Thyroid gland (tissue), 4 donors: ENCODE measurements at regions not wholly inside any gene's neighbourhood (a gene's known extent, or its start where the extent isn't known, plus 50 kb on each side); places are given as distances from the start of the nearest gene placed in this dataset.

ENCODE experiments used
- DNase-seq, 2 donors: peaks; one replicate each; pipeline ENCODE4 v3.0.0-alpha.2; 2019
- H3K27ac ChIP-seq, 3 donors: fragments of 200-600 bp; sonication (generic); 1 replicate in 2 of 3; 2 replicates in 1 of 3; pipeline ENCODE4 v1.5.1; 2016 to 2019; ENCODE audit warnings: mild to moderate bottlenecking in 1 of 3, moderate library complexity in 1 of 3
- H3K27me3 ChIP-seq: fragments of 200-600 bp; sonication (generic); one replicate; pipeline ENCODE4 v1.5.1; 2019
- H3K36me3 ChIP-seq, 2 donors: fragments of 200-600 bp; sonication (generic); one replicate each; pipeline ENCODE4 v1.5.1; 2016 to 2019
- H3K4me1 ChIP-seq, 2 donors: fragments of 200-600 bp; sonication (generic); one replicate each; pipeline ENCODE4 v1.5.1; 2017 to 2019
- H3K4me3 ChIP-seq, 3 donors: fragments of 200-600 bp; sonication (generic); replicated peaks in 1 of 3; 1 replicate in 2 of 3; 2 replicates in 1 of 3; pipeline ENCODE4 v1.5.1; 2016; ENCODE audit warnings: mild to moderate bottlenecking in 1 of 3
- H3K9me3 ChIP-seq: fragments of 200-600 bp; sonication (generic); one replicate; pipeline ENCODE4 v1.5.1; 2017
- CTCF ChIP-seq, 6 experiments: fragments of 200-600 bp in 3 of 6; fragments of 450-650 bp in 3 of 6; sonication (generic) in 3 of 6; IDR thresholded peaks; one replicate each; pipeline ENCODE4 v1.5.1; 2016 to 2019; ENCODE audit warnings: antibody characterized with exemption in 6 of 6, mild to moderate bottlenecking in 2 of 6, inconsistent platforms in 1 of 6, moderate library complexity in 1 of 6
- POLR2A ChIP-seq, 2 donors: fragments of 450-650 bp; IDR thresholded peaks; one replicate each; pipeline ENCODE4 v1.6.1; 2017; ENCODE audit warnings: antibody characterized with exemption in 2 of 2, mild to moderate bottlenecking in 2 of 2, moderate library complexity in 1 of 2
- WGBS, 2 donors: methylation state at CpG; one replicate each; pipeline ENCODE4 v1.1.5; 2017; 5-methylcytosine and 5-hydroxymethylcytosine counted together
- intact Hi-C: fragments of 100-400 bp; cut with DNase I; formaldehyde crosslinking; loops from one replicate; pipeline ENCODE4 v1.15.1; 2023

GRCh38 chr5:40306869-40307487, 372.7 kb upstream of the PTGER4 start:
- intact Hi-C loops, result no loop called here
- TF ChIP-seq POLR2A (IDR thresholded peaks at IDR 0.05) (no peak), CTCF (IDR thresholded peaks at IDR 0.05) (no peak)
- WGBS, 2 donors, result 84 to 87% methylated on average over 2 of the region's 2 CpGs

GRCh38 chr5:40292006-40292405, 387.7 kb upstream of the PTGER4 start:
- H3K27ac ChIP-seq, result no peak overlapping the region
- no peak for DNase-seq
- H3K27me3 ChIP-seq, result no peaks in the 10 kb centered on the region
- no peak for TF ChIP-seq CTCF (IDR thresholded peaks at IDR 0.05)
- no peak for TF ChIP-seq POLR2A (IDR thresholded peaks at IDR 0.05)
- intact Hi-C loops, result no loop called here
- WGBS, 2 donors, result 85 to 92% methylated on average over 3 of the region's 3 CpGs
- no peak overlapping the region for H3K4me3 ChIP-seq
- H3K36me3 ChIP-seq, result no peaks in the 10 kb centered on the region
- H3K9me3 ChIP-seq, result no peaks in the 10 kb centered on the region
- no peaks in the 10 kb centered on the region for H3K4me1 ChIP-seq

More at GRCh38 chr5:40306869-40307487, 372.7 kb upstream of the PTGER4 start:
- Histone ChIP-seq H3K27ac (no peak overlapping the region), H3K4me3 (no peak overlapping the region), H3K9me3 (no peaks in the 10 kb centered on the region), H3K4me1 (no peaks in the 10 kb centered on the region), H3K36me3 (no peaks in the 10 kb centered on the region), H3K27me3 (no peaks in the 10 kb centered on the region)
- DNase-seq, result no peak

- Histone ChIP-seq H3K27ac (no peak overlapping the region), H3K36me3 (no peaks in the 10 kb centered on the region), H3K9me3 (no peaks in the 10 kb centered on the region), H3K4me3 (no peak overlapping the region), H3K4me1 (no peaks in the 10 kb centered on the region), H3K27me3 (no peaks in the 10 kb centered on the region)
- intact Hi-C loops, result no loop called here
- TF ChIP-seq CTCF (IDR thresholded peaks at IDR 0.05) (no peak), POLR2A (IDR thresholded peaks at IDR 0.05) (no peak)
- no peak for DNase-seq
- WGBS, 2 donors, result 87 to 90% methylated on average over 2 of the region's 2 CpGs
Measured at GRCh38 chr5:40291338-40291737, 388.4 kb upstream of the PTGER4 start.

GRCh38 chr5:40288800-40289485, 390.8 kb upstream of the PTGER4 start:
- Histone ChIP-seq H3K36me3 (no peaks in the 10 kb centered on the region), H3K4me3 (no peak overlapping the region), H3K9me3 (no peaks in the 10 kb centered on the region), H3K4me1 (no peaks in the 10 kb centered on the region), H3K27me3 (no peaks in the 10 kb centered on the region), H3K27ac (no peak overlapping the region)
- WGBS, 2 donors, result 90 to 92% methylated on average over 4 of the region's 4 CpGs
- intact Hi-C loops, result no loop called here
- DNase-seq, result no peak
- TF ChIP-seq CTCF (IDR thresholded peaks at IDR 0.05), result peak in 1 of 6 experiments; percentile 10
- no peak for TF ChIP-seq POLR2A (IDR thresholded peaks at IDR 0.05)

GRCh38 chr5:40284863-40285262, 394.9 kb upstream of the PTGER4 start:
- TF ChIP-seq POLR2A (IDR thresholded peaks at IDR 0.05) (no peak), CTCF (IDR thresholded peaks at IDR 0.05) (no peak)
- intact Hi-C loops, result no loop called here
- no peak overlapping the region for H3K4me3 ChIP-seq
- 68 to 75% methylated on average over 3 of the region's 3 CpGs for whole genome bisulfite sequencing, 2 donors
- no peaks in the 10 kb centered on the region for H3K9me3 ChIP-seq
- no peak for DNase-seq
- no peaks in the 10 kb centered on the region for H3K36me3 ChIP-seq
- no peaks in the 10 kb centered on the region for H3K27me3 ChIP-seq
- H3K4me1 ChIP-seq, result no peaks in the 10 kb centered on the region
- H3K27ac ChIP-seq, result no peak overlapping the region
